T-helper 2 cell treated with Interferon-gamma antibody and Interleukin-4, amounts not matched to agents 5 μg/mL and 100 μg/mL, for 36 hours (primary cell): ENCODE measurements at regions not wholly inside any gene's neighbourhood (a gene's known extent, or its start where the extent isn't known, plus 50 kb on each side); places are given as distances from the start of the nearest gene placed in this dataset.

ENCODE experiments used
- DNase-seq: peaks from one replicate; pipeline ENCODE4 v3.0.0; 2021; ENCODE audit warnings: low spot score
- H3K27ac Mint-ChIP-seq: one replicate; pipeline ENCODE4 v1.8.0; 2021; ENCODE audit warnings: mild to moderate bottlenecking, mixed read lengths
- H3K27me3 Mint-ChIP-seq: one replicate; pipeline ENCODE4 v1.8.0; 2021; ENCODE audit warnings: low read depth, mixed read lengths
- H3K36me3 Mint-ChIP-seq: one replicate; pipeline ENCODE4 v1.8.0; 2021; ENCODE audit warnings: low read depth, mixed read lengths
- H3K4me1 Mint-ChIP-seq: one replicate; pipeline ENCODE4 v1.8.0; 2021; ENCODE audit warnings: low read depth, mixed read lengths
- H3K4me3 Mint-ChIP-seq: one replicate; pipeline ENCODE4 v1.8.0; 2022; ENCODE audit warnings: mild to moderate bottlenecking, moderate library complexity, mixed read lengths
- H3K9me3 Mint-ChIP-seq: one replicate; pipeline ENCODE4 v1.8.0; 2021; ENCODE audit warnings: mixed read lengths

- Mint-ChIP-seq H3K36me3 (no peaks in the 10 kb centered on the region), H3K9me3 (peaks cover 42% of the 10 kb centered on the region), H3K4me3 (no peak overlapping the region), H3K27ac (no peak overlapping the region), H3K4me1 (no peaks in the 10 kb centered on the region), H3K27me3 (no peaks in the 10 kb centered on the region)
- DNase-seq = no peak
Measured at GRCh38 chr2:4152051-4152450, 448.7 kb downstream of the DCDC2C start.

GRCh38 chr2:4168834-4169233 lies 465.5 kb downstream of the DCDC2C start:
- no peak overlapping the region for H3K4me3 Mint-ChIP-seq
- no peaks in the 10 kb centered on the region for H3K36me3 Mint-ChIP-seq
- no peak for DNase-seq
- H3K27ac Mint-ChIP-seq = no peak overlapping the region
- H3K27me3 Mint-ChIP-seq = no peaks in the 10 kb centered on the region
- peaks cover 45% of the 10 kb centered on the region for H3K9me3 Mint-ChIP-seq
- H3K4me1 Mint-ChIP-seq = no peaks in the 10 kb centered on the region

GRCh38 chr2:4174796-4175195 lies 471.4 kb downstream of the DCDC2C start:
- H3K4me1 Mint-ChIP-seq = no peaks in the 10 kb centered on the region
- H3K36me3 Mint-ChIP-seq = no peaks in the 10 kb centered on the region
- H3K27me3 Mint-ChIP-seq = no peaks in the 10 kb centered on the region
- H3K9me3 Mint-ChIP-seq = peaks cover 30% of the 10 kb centered on the region
- no peak overlapping the region for H3K4me3 Mint-ChIP-seq
- DNase-seq = no peak
- no peak overlapping the region for H3K27ac Mint-ChIP-seq

- no peak for DNase-seq
- no peaks in the 10 kb centered on the region for H3K27me3 Mint-ChIP-seq
- no peaks in the 10 kb centered on the region for H3K4me1 Mint-ChIP-seq
- H3K4me3 Mint-ChIP-seq = no peak overlapping the region
- H3K27ac Mint-ChIP-seq = no peak overlapping the region
- H3K36me3 Mint-ChIP-seq = no peaks in the 10 kb centered on the region
- peaks cover 33% of the 10 kb centered on the region for H3K9me3 Mint-ChIP-seq
Measured at GRCh38 chr2:4175343-4175742, 472.0 kb downstream of the DCDC2C start.

GRCh38 chr2:4180631-4181030 lies 477.3 kb downstream of the DCDC2C start:
- Mint-ChIP-seq H3K9me3 (peaks cover 42% of the 10 kb centered on the region), H3K4me3 (no peak overlapping the region), H3K36me3 (no peaks in the 10 kb centered on the region), H3K27ac (no peak overlapping the region), H3K4me1 (no peaks in the 10 kb centered on the region), H3K27me3 (no peaks in the 10 kb centered on the region)
- no peak for DNase-seq

GRCh38 chr2:4181062-4181461 lies 477.7 kb downstream of the DCDC2C start:
- Mint-ChIP-seq H3K27me3 (no peaks in the 10 kb centered on the region), H3K4me3 (no peak overlapping the region), H3K4me1 (no peaks in the 10 kb centered on the region), H3K27ac (no peak overlapping the region), H3K36me3 (no peaks in the 10 kb centered on the region), H3K9me3 (peaks cover 37% of the 10 kb centered on the region)
- DNase-seq = no peak

GRCh38 chr2:4188561-4188960 lies 485.2 kb downstream of the DCDC2C start:
- Mint-ChIP-seq H3K27ac (no peak overlapping the region), H3K4me1 (no peaks in the 10 kb centered on the region), H3K27me3 (no peaks in the 10 kb centered on the region), H3K4me3 (no peak overlapping the region), H3K36me3 (no peaks in the 10 kb centered on the region), H3K9me3 (peaks cover 23% of the 10 kb centered on the region)
- no peak for DNase-seq

GRCh38 chr2:4190548-4190947 lies 487.2 kb downstream of the DCDC2C start:
- Mint-ChIP-seq H3K9me3 (peaks cover 33% of the 10 kb centered on the region), H3K27me3 (no peaks in the 10 kb centered on the region), H3K27ac (no peak overlapping the region), H3K4me1 (no peaks in the 10 kb centered on the region), H3K4me3 (no peak overlapping the region), H3K36me3 (no peaks in the 10 kb centered on the region)
- no peak for DNase-seq

- Mint-ChIP-seq H3K4me3 (no peak overlapping the region), H3K4me1 (no peaks in the 10 kb centered on the region), H3K27me3 (no peaks in the 10 kb centered on the region), H3K9me3 (peaks cover 33% of the 10 kb centered on the region), H3K27ac (no peak overlapping the region), H3K36me3 (no peaks in the 10 kb centered on the region)
- no peak for DNase-seq
Measured at GRCh38 chr2:4192119-4192518, 488.7 kb downstream of the DCDC2C start.

- H3K9me3 Mint-ChIP-seq = peaks cover 17% of the 10 kb centered on the region
- H3K27me3 Mint-ChIP-seq = no peaks in the 10 kb centered on the region
- H3K4me1 Mint-ChIP-seq = no peaks in the 10 kb centered on the region
- DNase-seq = no peak
- H3K36me3 Mint-ChIP-seq = no peaks in the 10 kb centered on the region
- H3K27ac Mint-ChIP-seq = no peak overlapping the region
- no peak overlapping the region for H3K4me3 Mint-ChIP-seq
Measured at GRCh38 chr2:4214444-4215205, 511.2 kb downstream of the DCDC2C start.

GRCh38 chr2:4217737-4218136 lies 514.4 kb downstream of the DCDC2C start:
- no peak overlapping the region for H3K27ac Mint-ChIP-seq
- no peak for DNase-seq
- no peaks in the 10 kb centered on the region for H3K36me3 Mint-ChIP-seq
- peaks cover 17% of the 10 kb centered on the region for H3K9me3 Mint-ChIP-seq
- no peaks in the 10 kb centered on the region for H3K27me3 Mint-ChIP-seq
- H3K4me3 Mint-ChIP-seq = no peak overlapping the region
- H3K4me1 Mint-ChIP-seq = no peaks in the 10 kb centered on the region

- Mint-ChIP-seq H3K4me1 (no peaks in the 10 kb centered on the region), H3K9me3 (peaks cover 20% of the 10 kb centered on the region), H3K4me3 (no peak overlapping the region), H3K27me3 (no peaks in the 10 kb centered on the region), H3K36me3 (no peaks in the 10 kb centered on the region), H3K27ac (no peak overlapping the region)
- DNase-seq = no peak
Measured at GRCh38 chr2:4219101-4219500, 515.7 kb downstream of the DCDC2C start.

- Mint-ChIP-seq H3K27me3 (no peaks in the 10 kb centered on the region), H3K4me1 (no peaks in the 10 kb centered on the region), H3K9me3 (peaks cover 23% of the 10 kb centered on the region), H3K36me3 (no peaks in the 10 kb centered on the region), H3K27ac (no peak overlapping the region), H3K4me3 (no peak overlapping the region)
- no peak for DNase-seq
Measured at GRCh38 chr2:4219571-4219970, 516.2 kb downstream of the DCDC2C start.

GRCh38 chr2:4221434-4221833 lies 518.1 kb downstream of the DCDC2C start:
- Mint-ChIP-seq H3K27me3 (no peaks in the 10 kb centered on the region), H3K27ac (no peak overlapping the region), H3K9me3 (peaks cover 29% of the 10 kb centered on the region), H3K4me3 (no peak overlapping the region), H3K36me3 (no peaks in the 10 kb centered on the region), H3K4me1 (no peaks in the 10 kb centered on the region)
- no peak for DNase-seq

- no peak overlapping the region for H3K4me3 Mint-ChIP-seq
- H3K27me3 Mint-ChIP-seq = no peaks in the 10 kb centered on the region
- peaks cover 29% of the 10 kb centered on the region for H3K9me3 Mint-ChIP-seq
- no peak overlapping the region for H3K27ac Mint-ChIP-seq
- DNase-seq = no peak
- H3K4me1 Mint-ChIP-seq = no peaks in the 10 kb centered on the region
- no peaks in the 10 kb centered on the region for H3K36me3 Mint-ChIP-seq
Measured at GRCh38 chr2:4221845-4222244, 518.5 kb downstream of the DCDC2C start.
